22Rv1 (cell line): ENCODE measurements at regions not wholly inside any gene's neighbourhood (a gene's known extent, or its start where the extent isn't known, plus 50 kb on each side); places are given as distances from the start of the nearest gene placed in this dataset.
"Not testable (repeated sequence)": the region's sequence is repeated elsewhere in the genome, so short reads cannot be mapped to it uniquely, and the experiment has no call there.

ENCODE experiments used
- H3K27ac ChIP-seq: fragments of 450-650 bp; 2 replicates; pipeline ENCODE4 v1.5.1; 2017
- CTCF ChIP-seq: fragments of 450-650 bp; IDR thresholded peaks from 2 replicates; pipeline ENCODE4 v1.5.1; 2017; ENCODE audit warnings: mild to moderate bottlenecking
- ZFX ChIP-seq: fragments of 450-650 bp; IDR thresholded peaks from 2 replicates; pipeline ENCODE4 v1.6.1; 2017; ENCODE audit warnings: antibody characterized with exemption, borderline replicate concordance

- H3K27ac ChIP-seq: no peak overlapping the region
- no peak for TF ChIP-seq ZFX
- no peak for TF ChIP-seq CTCF
Measured at GRCh38 chr2:21773168-21773567, 649.4 kb downstream of the TDRD15 start.

GRCh38 chr2:21774691-21775368, 651.1 kb downstream of the TDRD15 start:
- no peak overlapping the region for H3K27ac ChIP-seq
- TF ChIP-seq CTCF (no peak), ZFX (no peak)

- TF ChIP-seq ZFX (no peak), CTCF (no peak)
- H3K27ac ChIP-seq: no peak overlapping the region
Measured at GRCh38 chr2:21779786-21780185, 656.0 kb downstream of the TDRD15 start.

- no peak overlapping the region for H3K27ac ChIP-seq
- no peak for TF ChIP-seq CTCF
Measured at GRCh38 chr2:21781962-21782361, 658.2 kb downstream of the TDRD15 start.

- no peak for TF ChIP-seq ZFX
- H3K27ac ChIP-seq: no peak overlapping the region
Measured at GRCh38 chr2:21782866-21783265, 659.1 kb downstream of the TDRD15 start.

- no peak overlapping the region for H3K27ac ChIP-seq
- TF ChIP-seq CTCF: no peak
Measured at GRCh38 chr2:21787941-21788340, 664.2 kb downstream of the TDRD15 start.

- not testable (repeated sequence) for H3K27ac ChIP-seq
Measured at GRCh38 chr2:21790311-21790710, 666.5 kb downstream of the TDRD15 start.

- no peak overlapping the region for H3K27ac ChIP-seq
- TF ChIP-seq ZFX (no peak), CTCF (no peak)
Measured at GRCh38 chr2:21792571-21792970, 668.8 kb downstream of the TDRD15 start.
